ENCODE measurements at regions not wholly inside any gene's neighbourhood (a gene's known extent, or its start where the extent isn't known, plus 50 kb on each side); places are given as distances from the start of the nearest gene placed in this dataset.

DNA sequence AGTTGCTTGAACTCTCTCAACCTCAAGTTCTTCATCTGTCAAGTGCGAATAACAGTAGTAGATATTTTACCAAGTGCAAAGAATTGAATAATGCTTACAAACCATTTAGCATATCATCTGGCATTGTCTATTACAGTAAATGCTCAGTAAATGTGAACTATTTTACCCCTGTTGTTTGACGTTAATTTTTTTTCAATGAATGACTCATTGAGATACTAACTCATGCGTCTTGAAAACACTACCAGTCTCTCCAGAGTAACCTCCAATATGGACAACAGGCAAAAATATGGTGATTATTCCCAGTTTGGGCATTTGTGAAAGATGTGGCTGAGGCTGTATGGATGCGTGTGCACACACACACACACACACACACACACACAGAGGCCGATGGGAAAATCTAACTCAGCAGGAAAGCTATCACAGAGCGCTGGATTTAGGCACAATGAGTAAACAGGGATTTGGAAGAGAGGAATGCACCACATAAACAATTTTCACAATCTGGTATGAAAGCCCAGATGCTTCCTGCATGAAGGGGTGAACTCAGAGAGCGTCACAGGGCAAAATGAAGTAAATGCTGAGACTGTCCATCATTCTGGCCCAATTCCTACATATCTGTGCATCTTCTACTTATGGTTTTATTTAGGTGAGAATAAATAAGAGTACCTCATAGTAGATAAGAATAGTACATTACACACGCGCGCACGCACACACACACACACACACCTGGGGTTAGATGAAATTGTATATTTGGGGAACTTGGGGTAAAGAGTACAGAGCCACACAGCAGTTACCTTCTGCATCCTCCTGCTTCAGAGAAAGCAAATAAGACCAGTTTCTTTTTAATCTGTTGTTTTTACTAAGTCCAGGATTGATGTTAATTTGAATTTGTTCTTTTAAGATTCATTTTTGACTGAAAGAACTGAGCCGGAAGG lies 128.7 kb downstream of the PALM2AKAP2 start:
- TF ChIP-seq, protein P1, sequence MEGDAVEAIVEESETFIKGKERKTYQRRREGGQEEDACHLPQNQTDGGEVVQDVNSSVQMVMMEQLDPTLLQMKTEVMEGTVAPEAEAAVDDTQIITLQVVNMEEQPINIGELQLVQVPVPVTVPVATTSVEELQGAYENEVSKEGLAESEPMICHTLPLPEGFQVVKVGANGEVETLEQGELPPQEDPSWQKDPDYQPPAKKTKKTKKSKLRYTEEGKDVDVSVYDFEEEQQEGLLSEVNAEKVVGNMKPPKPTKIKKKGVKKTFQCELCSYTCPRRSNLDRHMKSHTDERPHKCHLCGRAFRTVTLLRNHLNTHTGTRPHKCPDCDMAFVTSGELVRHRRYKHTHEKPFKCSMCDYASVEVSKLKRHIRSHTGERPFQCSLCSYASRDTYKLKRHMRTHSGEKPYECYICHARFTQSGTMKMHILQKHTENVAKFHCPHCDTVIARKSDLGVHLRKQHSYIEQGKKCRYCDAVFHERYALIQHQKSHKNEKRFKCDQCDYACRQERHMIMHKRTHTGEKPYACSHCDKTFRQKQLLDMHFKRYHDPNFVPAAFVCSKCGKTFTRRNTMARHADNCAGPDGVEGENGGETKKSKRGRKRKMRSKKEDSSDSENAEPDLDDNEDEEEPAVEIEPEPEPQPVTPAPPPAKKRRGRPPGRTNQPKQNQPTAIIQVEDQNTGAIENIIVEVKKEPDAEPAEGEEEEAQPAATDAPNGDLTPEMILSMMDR (IDR thresholded peaks at IDR 0.05; ENCODE audit: unreplicated experiment in 3 of 3), result no peak
- Mint-ChIP-seq H3K27ac (no peak overlapping the region), H3K27me3 (ENCODE audit: low read depth) (peaks cover 5% of the 10 kb centered on the region), H3K4me3 (no peak overlapping the region), H3K36me3 (ENCODE audit: low read depth) (no peaks in the 10 kb centered on the region), H3K4me1 (peaks cover 22% of the 10 kb centered on the region), H3K9me3 (no peaks in the 10 kb centered on the region)

DNA sequence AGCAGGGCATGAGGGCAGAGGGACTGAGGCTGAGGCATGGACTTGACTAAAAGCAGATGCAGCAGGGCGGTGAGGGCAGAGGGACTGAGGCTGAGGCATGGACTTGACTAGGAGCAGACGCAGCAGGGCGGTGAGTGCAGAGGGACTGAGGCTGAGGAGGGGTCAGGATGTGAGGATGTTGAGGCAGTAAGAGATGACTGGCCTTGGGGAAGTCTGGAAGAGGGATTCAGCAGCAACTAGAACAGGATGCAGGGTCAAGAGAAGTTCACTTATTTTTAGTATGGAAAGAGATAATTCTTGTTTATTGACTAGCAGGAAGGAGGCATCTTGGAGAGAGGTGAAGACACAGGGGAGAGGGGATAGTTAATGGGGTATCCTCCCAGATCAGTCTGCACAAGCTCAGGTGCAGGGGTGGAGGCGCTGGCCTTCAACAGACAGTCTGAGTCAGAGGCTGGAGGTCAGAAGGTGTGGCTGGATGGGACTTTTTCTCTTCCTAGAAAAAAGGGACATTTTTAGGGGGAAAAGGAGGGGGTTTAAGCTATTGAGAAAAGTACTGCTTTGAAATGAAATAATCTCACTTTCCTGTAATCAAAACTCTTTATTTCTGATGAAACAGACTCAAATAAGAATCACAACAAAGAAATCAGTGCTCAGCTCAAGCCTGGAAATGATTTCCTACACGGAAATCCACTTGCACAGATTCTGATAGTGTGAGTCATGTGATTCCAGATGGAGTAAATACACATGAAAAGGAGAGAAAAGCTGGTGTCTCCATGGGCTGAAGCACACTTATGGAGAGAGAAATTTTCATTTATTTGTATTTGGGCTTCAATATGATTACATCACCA lies 130.9 kb downstream of the PALM2AKAP2 start:
- Mint-ChIP-seq H3K27me3 (ENCODE audit: low read depth) (peaks cover 5% of the 10 kb centered on the region), H3K36me3 (ENCODE audit: low read depth) (no peaks in the 10 kb centered on the region), H3K27ac (no peak overlapping the region), H3K9me3 (no peaks in the 10 kb centered on the region), H3K4me1 (peaks cover 17% of the 10 kb centered on the region), H3K4me3 (no peak overlapping the region)
- TF ChIP-seq, protein P1 (IDR thresholded peaks at IDR 0.05; ENCODE audit: unreplicated experiment in 3 of 3), result no peak

DNA sequence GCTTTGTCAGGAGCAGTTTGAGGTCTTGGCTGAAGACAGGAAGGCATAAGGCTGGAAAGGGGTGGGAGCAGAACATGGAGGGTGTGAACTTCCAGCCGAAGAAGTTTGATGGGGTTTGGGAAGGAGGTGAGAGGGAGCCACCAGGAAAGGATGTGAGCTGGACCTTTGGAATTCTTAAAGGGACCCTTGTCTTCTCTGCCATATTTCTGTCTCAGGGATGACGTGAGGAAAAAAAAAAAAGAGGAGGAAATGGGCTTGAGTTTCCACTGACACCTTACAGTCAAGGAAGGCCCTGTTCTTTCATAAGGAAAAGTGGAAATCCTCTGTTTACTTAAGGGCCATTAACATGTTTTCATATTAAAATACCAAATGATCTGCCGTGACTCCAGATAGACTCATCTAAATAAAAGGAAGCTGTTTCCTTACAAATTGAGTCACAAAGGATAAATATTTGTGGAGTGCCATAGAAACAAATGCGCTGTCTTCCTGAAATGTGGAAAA lies 132.1 kb downstream of the PALM2AKAP2 start:
- Mint-ChIP-seq H3K36me3 (ENCODE audit: low read depth) (no peaks in the 10 kb centered on the region), H3K4me1 (peaks cover 15% of the 10 kb centered on the region), H3K27ac (no peak overlapping the region), H3K9me3 (no peaks in the 10 kb centered on the region), H3K4me3 (no peak overlapping the region), H3K27me3 (ENCODE audit: low read depth) (peaks cover 5% of the 10 kb centered on the region)
- TF ChIP-seq, protein P1 (IDR thresholded peaks at IDR 0.05; ENCODE audit: unreplicated experiment in 3 of 3), result no peak

DNA sequence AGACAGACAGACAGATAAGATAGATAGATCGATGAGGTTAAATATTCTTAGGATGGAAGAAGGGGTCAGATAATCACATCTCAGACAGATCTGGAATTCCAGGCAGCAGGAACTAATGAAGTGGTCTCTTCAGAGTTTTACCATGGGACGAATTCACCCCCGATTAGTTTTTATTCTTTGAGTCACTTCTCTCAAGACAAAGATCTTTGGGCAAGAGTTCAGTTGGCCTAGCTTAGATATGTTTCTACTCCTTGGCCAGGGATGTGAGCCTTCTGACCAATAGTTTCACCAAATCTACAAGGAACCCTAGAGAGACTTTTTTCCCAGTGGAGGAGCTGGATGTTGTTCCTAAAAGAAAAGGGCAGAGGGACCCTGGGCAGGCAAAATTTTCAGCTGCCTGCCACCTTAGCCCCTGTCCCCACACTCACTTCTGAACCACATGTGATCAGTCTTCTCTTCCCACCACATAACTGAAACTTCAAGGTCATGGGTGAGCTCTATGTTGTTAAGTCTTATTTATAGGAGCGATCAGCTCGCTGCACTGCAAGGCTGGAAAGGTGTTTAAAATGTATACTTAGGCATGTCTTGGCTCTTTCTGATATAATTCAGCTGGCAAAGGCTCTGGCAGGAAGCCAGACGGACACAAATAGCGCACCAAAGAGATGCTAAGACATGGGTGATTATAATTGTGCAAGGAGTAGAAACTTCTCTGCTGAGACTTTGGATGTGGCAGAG lies 132.9 kb downstream of the PALM2AKAP2 start:
- Mint-ChIP-seq H3K27me3 (ENCODE audit: low read depth) (peaks cover 5% of the 10 kb centered on the region), H3K36me3 (ENCODE audit: low read depth) (no peaks in the 10 kb centered on the region), H3K4me1 (peaks cover 14% of the 10 kb centered on the region), H3K9me3 (no peaks in the 10 kb centered on the region), H3K27ac (no peak overlapping the region), H3K4me3 (no peak overlapping the region)
- TF ChIP-seq, protein P1 (IDR thresholded peaks at IDR 0.05; ENCODE audit: unreplicated experiment in 3 of 3), result no peak

DNA sequence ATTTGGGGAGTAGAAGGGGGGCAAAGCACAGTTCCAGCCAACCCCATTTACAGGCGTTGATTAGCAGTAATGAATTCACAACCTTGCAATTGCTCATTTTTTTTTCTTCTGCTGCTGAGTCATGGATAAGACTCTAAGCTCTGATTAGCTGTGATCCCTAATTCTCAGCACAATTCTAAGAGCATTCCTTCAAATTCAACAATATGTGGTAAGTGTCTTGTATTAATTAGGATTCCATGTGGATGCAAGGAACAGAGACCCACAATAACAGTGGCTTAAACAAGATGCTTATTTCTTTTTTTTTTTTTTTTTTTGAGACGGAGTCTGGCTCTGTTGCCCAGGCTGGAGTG lies 133.4 kb downstream of the PALM2AKAP2 start:
- Mint-ChIP-seq H3K4me3 (no peak overlapping the region), H3K36me3 (ENCODE audit: low read depth) (no peaks in the 10 kb centered on the region), H3K4me1 (peaks cover 19% of the 10 kb centered on the region), H3K27me3 (ENCODE audit: low read depth) (peaks cover 5% of the 10 kb centered on the region), H3K27ac (no peak overlapping the region), H3K9me3 (no peaks in the 10 kb centered on the region)
- TF ChIP-seq, protein P1 (IDR thresholded peaks at IDR 0.05; ENCODE audit: unreplicated experiment in 3 of 3), result no peak
